GM19372 (cell line): ENCODE measurements at regions not wholly inside any gene's neighbourhood (a gene's known extent, or its start where the extent isn't known, plus 50 kb on each side); places are given as distances from the start of the nearest gene placed in this dataset.
"Not testable (repeated sequence)": the region's sequence is repeated elsewhere in the genome, so short reads cannot be mapped to it uniquely, and the experiment has no call there.

Source experiments
- ATAC-seq: cut with Tn5 transposase; IDR thresholded peaks from one replicate; pipeline ENCODE4 v1.9.1; 2021; ENCODE audit warnings: mild to moderate bottlenecking, low read depth, moderate library complexity; ENCODE audit not compliant: unreplicated experiment

DNA sequence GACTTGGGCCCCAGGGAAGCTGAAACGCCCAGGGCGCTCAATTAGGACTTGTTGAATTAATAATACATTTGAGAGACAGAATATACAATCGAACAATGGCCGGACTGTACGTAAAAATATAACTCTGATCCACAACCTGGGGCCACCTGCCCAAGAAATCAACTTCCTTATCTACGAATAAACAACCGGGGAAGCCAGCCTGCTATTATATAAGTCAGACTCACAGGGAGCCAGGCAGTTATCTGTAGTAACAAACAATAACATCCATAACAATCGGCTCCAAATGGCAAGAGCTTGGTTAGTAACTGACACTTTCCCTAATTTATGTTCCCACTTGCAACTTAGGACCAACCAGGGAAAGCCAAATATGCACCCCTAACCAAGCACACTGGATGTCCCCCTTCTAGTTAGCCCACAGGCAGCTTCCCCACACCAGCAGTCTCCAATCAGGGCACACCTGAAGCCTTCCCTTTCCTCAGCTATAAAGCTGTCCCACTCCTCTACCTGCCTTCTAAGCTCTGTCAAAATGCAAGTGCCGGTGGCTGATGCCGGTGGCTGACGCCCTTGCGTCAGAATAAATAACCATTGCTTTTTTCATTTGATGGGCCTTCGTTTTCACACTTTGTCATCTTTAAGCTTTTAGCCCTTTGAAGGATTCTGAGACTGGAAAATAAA, 135.2 kb downstream of the FAM72B start:
- ATAC-seq, result not testable (repeated sequence)

DNA sequence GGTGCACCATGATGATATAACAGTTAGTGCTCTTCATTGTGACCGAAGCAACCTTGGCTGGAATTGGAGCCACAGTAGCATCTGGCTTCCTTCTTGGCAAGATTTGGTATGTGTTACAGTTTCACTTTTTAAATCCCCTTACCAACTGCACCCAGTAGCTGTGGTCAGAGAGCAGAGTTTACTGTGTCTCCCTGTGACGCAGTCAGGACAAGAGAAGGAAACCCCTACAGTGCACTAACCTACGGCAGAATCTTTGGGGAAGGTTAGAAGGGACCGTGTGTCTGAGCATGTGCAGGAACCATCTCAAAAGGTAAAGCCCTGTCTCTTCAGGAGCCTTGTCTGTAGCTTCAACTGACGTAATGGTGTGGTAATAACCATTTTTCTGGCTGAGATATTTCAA, 134.0 kb downstream of the FAM72B start:
- not testable (repeated sequence) for ATAC-seq

DNA sequence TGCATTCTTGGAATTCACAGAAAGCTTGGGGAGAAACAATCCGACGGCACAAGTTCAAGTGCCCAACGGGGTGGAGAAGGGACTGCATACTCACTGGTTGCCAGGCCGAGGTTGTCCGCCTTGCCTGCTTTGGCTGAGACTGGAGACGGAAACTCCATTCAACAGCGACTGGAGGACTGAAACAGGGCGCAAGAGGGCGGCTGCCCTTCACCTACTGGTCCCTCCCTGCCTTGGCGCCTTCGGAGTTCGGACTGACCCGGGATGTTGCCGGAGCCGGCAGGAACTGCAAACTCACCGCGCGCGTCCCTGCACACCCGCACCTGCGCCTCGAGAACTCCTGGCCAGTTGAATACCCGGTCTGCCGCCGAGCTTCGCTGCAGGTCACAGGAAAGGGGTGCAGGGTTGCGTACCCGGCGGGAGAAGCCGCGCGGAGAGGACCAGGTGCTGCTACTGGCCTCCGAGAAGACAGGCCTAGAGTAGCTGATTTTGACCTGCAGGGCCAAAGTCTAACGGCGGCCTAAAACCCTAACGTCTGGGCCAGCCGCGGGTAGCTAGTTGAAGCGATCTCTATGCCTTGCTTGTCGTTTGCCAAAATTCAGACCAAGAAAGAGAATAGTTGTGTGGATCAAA, 132.9 kb downstream of the FAM72B start:
- ATAC-seq, result not testable (repeated sequence)

DNA sequence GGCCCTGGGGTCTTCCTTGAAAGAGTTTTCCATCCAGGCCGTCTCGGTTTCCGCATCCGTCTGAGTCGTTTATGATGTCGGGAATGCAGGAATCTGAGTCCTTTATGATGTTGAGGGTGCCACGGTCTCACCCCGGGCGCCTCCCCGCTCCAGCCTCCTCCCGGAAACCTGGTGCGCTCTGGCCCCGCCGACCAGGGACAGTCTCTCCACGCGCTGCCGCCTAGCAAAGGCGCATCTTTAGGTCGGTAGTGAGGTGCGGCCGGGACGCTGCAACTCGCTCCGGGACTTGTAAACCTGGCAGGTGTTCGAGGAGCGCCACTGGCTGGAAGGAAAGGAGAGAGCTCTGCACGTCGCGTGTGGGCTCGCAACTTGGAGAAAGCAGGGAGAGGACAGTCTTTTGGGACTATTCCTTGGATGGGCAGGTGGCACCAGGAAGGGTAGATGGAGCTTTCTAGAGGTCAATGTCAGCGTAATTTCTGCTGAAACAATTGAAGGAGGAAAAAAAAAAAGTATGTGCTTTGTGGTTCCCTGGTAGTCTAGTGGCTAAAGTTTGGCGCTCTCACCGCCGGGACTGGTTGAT, 132.0 kb downstream of the FAM72B start:
- ATAC-seq, result not testable (repeated sequence)

DNA sequence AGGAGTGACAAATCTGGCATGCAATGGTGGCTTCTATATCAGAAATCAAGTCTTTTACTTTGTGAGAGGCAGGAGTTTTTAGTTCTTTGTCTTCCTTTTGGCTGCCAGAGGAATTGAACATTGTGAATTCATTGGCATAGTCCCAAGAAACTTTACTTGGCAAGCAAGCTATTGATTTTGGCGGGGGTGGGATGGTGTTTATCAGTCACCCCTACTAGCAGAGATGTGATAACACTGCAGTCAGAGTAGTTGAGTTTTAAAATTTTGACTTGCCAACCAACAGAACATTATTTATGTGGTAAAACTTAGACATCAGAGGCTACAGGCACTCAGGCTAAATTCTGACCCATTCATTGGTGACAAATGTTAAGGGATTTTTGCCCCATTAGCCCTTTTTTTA, 129.2 kb downstream of the FAM72B start:
- ATAC-seq, result not testable (repeated sequence)

DNA sequence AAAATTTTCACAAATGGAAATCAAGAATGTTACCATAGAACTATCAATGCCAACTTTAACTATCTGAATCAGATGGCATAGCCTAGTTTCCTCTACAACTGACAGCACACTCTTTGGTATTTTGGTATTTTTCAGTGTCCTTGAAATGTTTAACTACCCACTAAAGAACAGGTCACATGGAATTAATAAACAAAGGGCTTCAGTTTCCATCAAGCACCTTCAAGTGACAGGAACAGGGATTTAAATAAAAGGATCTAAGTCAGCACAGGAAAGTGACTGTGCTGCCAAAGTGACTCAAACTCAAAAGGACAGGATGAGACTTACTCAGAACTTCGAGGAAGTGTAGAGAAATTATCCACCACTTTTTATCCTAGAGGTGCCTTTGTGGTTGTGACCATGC, 117.2 kb downstream of the FAM72B start:
- ATAC-seq, result not testable (repeated sequence)

DNA sequence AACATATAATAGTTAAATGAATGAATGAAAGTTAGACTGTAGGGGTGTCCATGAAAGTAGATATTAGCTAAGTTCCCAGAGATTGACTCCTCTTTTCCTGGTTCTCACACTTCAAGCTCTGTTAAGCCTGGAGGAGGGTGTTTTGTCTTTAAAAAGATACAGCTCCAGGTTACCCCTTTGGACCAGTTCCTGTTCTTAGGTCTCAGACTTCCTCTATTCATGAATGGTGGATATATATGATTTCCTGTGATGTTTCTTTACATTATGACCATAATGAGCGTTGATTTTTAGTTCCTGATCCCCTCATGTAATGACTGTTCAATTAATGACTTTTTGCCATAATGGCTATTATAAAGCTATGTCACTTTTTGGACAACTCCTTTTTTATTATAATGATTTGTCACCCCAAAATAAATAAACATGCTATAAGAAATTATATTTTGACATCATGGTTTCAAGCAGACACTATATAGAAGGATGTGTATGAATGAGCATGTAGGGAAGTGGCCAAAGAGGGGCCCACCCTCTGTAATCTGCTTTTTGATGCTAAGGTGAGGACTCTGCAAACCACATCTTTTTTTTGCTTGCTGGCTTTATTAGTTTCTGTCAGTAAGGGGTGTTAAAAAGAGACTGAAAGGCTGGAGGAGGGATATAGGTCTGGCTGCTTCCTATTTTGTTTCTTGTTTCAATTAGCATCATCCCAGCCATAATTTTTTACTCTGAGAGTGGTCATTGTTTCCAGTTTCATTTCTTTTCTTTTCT, 115.2 kb downstream of the FAM72B start:
- ATAC-seq, result not testable (repeated sequence)

DNA sequence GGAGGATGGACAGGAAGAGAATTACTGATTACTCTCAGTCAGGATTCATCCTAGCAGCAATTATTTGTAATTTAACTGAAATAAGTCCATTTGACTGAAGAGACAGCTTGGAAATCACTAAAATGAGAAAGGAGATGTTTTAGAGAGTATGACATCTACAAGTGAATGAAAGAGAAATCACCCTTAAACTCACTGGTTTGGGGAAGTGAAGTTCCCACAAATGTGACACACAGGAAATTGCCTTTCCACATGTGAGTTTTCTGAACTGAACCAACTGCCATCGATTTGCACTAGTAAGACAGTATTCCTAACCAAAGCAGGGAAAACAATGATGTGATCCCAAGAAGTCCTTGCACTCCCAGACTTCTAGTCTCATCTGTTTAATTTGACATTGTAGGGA, 110.3 kb downstream of the FAM72B start:
- ATAC-seq, result not testable (repeated sequence)

DNA sequence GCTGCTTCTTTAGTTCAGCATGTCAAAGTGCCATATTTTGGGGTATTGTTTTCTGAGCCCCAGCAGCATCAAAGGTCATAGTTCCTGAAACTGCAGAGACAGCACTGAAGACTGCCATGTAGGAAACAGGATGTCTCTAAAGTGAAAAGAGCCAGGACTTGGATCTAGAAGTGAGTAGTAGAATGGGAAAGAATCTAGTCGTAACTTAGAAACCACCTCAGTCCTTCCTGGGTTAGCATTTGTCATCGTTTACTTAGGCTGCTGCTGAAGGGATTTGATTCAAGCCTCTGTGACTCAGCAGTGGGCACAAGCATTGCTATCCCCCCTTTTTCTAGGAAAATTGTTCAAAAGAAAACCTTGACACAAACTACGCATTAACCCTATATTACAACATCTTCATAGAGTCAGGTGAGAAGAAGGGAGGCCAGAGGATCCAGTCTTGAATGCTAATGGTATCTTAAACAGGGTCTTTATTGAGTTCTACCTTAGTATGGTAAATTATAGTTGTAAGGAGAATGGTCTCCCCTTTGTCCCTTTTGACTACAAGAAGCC, 108.8 kb downstream of the FAM72B start:
- ATAC-seq, result not testable (repeated sequence)

DNA sequence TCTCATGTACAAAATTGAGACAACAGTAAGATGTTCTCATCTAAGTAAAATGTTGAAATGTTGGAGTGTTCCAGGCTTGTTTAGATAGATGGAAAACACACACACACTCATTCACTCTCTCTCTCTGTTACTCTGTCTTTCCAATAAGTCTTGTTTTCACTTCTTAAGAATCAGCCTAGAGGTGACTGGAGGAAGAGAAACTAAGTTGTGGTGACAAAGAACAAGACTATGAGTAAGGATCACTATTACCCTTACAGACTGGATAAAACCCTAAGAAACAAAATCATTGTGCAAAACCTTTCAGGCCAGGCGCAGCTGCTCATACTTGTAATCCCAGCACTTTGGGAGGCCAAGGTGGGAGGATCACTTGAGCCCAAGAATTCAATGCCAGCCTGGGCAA, 107.5 kb downstream of the FAM72B start:
- ATAC-seq, result not testable (repeated sequence)

DNA sequence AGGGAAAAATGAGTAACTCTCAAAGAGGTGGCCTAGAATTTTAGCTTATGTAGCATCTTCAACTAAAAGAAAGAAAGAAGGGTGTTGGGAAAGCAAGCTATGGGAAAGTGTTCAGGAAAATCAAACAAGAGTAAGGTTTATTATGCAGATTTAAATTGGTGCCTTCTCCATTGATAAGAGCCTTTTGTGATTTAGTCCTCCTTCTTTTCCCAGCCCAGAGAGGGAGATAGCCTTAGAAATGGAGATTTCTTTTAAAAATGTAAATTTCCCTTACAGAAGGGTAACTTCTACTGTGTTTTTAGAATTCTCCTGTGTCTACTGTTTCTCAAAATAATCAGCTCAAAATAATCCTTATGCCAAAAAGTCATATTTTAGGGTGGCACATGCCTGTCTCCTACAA, 104.5 kb downstream of the FAM72B start:
- ATAC-seq, result not testable (repeated sequence)

DNA sequence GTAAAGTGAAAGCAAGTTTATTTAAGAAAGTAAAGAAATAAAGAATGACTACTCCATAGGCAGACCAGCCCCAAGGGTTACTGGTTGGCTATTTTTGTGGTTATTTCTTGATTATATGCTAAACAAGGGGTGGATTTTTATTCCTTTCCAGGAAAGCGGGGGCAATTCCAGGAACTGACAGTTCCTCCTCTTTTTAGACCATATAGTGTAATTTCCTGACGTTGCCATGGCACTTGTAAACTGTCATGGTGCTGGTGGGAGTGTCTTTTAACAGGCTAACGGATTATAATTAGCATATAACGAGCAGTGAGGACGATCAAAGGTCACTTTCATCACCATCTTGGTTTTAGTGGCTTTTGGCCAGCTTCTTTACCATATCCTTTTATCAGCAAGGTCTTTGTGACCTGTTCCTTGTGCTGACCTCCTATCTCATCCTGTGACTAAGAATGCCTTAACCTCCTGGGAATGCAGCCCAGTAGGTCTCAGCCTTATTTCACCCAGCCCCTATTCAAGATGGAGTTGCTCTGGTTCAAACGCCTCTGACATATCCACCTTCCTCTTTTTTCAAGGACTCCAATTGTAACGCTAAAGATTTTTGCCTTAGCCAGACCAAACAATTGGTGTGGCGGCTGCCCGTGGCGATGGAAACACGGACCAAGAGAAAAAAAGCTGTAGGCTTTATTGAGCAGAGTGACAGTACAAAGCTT, 103.8 kb downstream of the FAM72B start:
- ATAC-seq, result not testable (repeated sequence)

DNA sequence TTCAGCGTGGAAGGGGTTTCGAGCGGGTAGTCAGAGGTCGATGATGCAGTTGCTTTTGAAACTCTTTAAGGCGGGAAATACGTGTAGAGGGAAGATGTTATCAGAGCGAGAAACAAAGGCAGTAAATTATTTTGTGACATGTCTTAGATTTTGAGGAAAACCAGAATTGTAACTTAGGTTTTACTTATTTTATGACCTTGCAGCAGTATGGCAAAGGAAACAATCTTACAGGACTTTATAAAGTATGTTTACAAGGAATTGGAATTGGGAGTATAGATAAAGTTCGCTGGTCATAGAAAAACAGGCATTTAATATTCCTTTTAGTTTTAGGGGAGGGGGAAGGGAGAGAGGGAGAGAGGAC, 103.3 kb downstream of the FAM72B start:
- not testable (repeated sequence) for ATAC-seq

DNA sequence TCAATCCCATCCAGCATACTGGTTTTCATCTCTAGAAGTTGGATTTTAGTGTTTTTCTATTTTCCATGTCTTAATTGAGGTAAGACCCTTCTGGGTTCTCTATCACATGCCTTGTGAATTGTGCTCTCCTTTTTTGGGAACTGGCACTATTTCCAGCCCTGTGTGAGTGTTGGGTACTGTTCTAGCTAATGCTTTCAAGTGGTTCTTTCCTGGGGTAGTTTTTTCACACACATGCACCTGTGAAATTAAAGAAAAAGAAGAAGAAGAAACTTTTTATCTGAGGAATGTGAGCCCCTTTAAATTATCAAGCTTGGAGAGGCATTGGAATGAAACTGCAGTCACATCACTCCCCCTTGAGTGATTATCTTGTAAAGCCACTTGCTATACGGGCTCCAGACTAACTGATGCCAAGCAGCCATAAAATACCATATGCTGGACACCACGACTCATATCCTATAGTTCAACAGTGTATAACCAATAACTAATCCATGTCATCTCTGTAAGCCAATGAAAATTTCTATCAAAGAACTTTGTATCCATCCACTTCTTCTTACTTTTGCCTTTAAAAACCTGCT, 102.4 kb downstream of the FAM72B start:
- ATAC-seq, result not testable (repeated sequence)

DNA sequence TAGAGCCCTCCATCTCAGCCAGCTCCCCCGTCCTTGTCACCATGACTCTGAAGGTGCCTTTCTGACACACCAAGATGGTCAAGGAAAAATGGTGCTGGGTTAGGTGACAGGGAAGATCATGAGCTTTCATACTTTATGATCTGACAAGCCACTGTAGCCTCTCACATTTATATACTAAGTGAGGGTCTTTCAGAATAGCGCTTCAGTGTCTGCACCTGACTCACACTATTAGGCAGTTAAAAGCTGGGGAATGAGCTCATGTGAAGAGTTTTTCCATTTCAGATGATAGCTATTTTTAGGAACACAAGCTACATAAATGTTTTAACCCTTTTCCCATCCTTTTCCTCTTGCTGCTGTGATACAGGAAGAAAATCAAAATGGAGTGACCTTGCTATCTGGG, 101.1 kb downstream of the FAM72B start:
- ATAC-seq, result not testable (repeated sequence)

DNA sequence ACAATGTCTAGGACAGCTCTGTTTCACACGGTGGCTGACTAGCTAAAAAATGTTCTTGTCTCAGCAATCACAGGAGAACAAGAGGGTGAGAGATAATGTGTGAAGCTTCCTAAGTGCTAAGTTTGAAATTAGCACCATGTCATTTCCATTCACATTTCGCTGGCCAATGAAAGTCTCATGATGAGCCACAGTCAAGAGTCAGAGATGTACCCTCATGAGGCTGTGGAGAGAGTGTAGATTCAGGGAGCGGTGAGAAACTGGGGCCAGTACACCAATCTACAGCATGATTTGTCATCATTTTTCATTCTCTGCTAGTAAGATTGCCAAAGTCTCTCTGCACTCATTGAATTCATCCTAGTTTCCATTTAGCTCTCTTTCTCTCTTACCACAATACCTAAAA, 97.9 kb downstream of the FAM72B start:
- not testable (repeated sequence) for ATAC-seq

DNA sequence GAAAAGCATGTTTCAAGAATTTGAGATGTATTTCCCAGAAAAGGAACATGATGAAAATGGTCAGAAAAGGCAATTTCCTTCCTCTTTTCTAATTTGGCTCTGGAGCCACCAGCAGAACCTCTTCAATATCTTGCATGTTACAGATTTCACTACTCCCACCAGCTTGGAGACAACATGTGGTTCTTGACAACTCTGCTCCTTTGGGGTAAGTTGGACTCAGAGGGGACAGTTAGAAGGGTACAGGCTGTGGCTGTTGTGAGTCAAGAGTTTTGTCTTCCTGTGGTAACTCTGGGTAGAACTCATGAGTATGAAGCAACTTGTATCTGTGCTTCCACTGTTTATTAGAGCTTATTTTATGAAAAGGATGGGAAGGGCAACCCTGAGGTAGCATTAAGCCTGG, 96.9 kb downstream of the FAM72B start:
- not testable (repeated sequence) for ATAC-seq

DNA sequence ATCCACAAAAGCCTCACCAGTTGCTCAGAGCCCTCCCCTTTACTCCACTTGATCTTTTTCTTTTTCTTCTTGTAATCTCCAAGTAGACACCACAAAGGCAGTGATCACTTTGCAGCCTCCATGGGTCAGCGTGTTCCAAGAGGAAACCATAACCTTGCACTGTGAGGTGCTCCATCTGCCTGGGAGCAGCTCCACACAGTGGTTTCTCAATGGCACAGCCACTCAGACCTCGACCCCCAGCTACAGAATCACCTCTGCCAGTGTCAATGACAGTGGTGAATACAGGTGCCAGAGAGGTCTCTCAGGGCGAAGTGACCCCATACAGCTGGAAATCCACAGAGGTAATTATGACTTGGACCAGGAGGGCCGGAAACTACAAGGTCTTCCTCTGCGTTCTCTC, 95.6 kb downstream of the FAM72B start:
- not testable (repeated sequence) for ATAC-seq

DNA sequence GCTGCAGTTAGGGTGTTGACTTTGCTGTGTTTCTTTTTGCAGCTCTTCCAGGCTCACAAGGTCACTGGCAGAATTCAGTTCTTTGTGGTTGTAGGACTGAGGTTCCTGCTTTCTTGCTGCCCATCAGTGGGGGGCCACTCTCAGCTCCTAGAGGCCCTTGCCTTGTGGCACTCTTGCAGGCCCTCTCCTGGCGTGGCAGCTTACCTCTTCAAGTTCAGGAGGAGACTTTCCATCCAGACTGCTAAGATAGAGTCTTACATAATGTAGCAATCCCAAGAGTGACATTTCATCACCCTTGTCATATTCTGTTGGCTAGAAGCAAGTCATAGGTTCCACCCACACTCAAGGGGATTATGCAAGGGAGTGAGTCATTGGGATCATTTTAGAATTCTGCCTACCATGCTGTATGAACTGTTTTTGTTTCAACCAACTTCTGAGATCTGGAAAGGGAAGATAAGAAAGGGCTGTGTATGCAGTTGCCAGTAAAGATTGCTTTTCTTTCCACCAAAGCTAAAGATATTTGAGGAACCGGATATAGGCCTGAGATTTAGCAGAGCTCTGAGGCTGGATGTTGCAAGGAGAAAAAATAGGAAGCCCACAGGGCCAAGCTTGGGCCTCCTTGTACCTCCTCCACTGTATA, 91.7 kb downstream of the FAM72B start:
- ATAC-seq, result not testable (repeated sequence)
